IPS-NIHi7 (cell line): ENCODE measurements at regions not wholly inside any gene's neighbourhood (a gene's known extent, or its start where the extent isn't known, plus 50 kb on each side); places are given as distances from the start of the nearest gene placed in this dataset.

Experiments
- DNase-seq: peaks from one replicate; pipeline ENCODE4 v3.0.0; 2012; ENCODE audit warnings: mixed read lengths; ENCODE audit errors: extremely low spot score

GRCh38 chr4:97500423-97500822 lies 642.9 kb downstream of the STPG2 start:
- no peak for DNase-seq

- DNase-seq: no peak
These were observed 638.6 kb downstream of the STPG2 start for GRCh38 chr4:97504713-97505112.

DNA sequence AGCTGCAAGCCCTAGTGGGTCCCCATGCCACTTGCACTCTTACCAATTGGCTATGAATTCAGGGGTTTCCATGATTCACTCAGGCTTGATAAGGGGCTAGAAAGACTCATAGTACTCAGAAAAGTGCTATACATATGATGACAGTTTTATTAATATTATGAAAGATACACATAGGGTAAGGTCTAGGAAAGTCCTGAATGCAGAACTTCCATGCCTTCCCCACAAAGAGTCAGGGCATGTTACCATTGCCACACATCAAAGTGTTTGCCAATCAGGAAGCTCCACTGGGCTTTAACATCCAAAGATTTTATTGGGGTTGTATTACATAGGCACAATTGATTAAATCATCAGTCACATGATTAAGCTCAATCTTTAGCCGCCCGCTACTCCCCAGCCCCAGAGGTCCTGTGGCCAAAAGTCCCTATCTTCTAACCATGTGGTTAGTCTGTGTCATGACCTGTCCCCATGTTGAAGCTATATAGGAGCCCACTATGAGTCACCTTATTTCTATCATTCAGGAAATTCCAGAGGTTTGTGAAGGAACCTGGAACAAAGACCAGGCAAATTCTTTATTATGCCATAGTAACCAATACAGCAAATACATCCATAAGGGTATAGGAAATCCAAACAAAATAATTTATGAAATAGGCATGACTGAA lies 635.6 kb downstream of the STPG2 start:
- no peak for DNase-seq
